ENCODE measurements at regions not wholly inside any gene's neighbourhood (a gene's known extent, or its start where the extent isn't known, plus 50 kb on each side); places are given as distances from the start of the nearest gene placed in this dataset.

DNA sequence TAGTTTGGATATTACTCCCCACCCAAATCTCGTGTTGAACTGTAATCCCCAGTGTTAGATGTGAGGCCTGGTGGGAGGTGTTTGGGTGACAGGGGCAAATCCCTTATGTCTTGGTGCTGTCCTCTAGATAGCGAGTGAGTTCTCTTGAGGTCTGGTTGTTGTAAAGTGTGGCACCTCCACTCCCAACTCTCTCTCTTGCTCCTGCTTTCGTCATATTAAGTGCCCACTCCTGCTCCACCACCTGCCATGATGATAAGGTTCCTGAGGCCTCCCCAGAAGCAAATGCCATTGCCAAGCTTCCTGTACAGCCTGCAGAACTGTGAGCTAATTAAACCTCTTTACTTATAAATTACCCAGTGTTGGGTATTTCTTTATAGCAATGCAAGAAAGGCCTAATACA, 944.3 kb downstream of the ADGRL3 start:
- DNase-seq (ENCODE audit: low spot score) = no peak

DNA sequence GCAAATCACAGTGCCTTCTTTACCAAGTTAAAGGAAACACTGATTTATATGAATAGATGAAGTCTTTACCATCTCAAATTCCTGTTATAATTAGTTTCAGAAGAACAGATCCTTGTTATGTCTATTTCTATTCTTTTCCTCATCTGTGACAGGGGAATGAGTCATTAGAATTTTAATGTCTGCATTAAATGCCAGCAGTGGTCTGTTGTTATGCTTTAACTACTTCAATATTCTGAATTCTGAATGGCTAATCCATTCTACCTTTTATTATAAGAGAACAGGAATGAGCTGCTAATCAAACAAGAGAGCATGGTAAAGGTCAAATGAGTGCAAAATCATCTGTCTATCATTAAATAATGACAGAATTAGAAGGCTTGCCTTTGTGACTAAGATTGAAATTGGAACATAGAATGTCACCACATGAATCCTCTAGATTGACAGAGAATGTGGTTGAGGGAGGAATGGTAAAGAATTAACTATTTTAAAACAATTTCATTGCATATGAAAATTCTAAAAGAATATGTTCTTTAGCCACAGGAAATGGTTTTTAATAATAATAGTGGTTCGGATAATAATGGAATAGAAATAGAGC, 935.5 kb downstream of the ADGRL3 start:
- DNase-seq (ENCODE audit: low spot score) = no peak

DNA sequence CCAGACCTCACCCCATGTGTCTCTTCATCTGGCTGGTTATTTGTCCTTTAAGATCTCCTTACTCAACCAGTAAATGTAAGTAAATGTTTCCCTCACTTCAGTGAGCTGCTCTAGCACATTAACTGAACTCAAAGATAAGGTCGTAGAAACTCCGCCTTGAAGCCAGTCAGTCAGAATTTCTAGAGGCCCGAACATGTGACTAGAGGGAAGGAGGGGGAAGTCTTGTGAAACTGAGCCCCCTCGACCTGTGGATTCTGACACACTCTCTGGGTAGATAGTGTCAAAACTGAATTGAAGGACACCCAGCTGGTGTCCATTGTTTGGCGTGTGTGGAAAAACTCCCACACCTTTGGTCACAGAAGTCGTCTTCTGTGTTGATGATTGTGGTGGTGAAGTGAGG, 933.9 kb downstream of the ADGRL3 start:
- no peak for DNase-seq (ENCODE audit: low spot score)

DNA sequence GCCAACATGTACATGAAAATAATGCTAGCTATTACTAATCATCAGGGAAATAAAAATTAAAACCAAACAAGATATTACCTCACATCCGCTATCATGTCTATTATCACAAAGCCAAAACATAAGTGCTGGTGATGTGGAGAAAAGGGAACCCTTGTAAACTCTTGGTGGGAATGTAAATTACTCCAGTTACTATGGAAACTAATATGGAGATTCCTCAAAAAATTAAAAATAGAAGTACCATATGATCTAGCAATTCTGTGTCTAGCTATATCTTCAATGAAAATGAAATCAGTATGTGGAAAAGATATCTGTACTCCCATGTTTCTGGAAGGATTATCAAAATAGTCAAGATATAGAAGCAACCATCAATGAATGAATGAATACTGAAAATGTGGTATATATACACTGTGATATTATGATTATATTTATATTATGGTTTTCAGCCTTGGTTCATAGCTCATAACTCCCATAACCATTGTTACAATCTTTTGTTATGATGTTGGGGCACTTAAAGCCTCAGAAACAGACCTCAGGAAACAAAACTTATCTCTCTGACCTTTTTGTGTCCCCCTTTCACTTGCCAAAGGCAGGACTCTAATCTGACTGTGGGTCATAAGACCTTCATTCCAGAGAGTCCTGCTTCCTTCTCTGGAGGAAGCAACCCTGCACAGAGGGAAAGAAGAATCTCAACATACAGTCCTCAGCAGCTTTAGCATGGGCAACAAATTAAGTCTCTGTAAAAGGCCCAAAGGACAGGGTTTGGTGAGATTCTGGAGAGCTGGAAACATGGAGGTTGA, 933.2 kb downstream of the ADGRL3 start:
- DNase-seq (ENCODE audit: low spot score) = no peak

DNA sequence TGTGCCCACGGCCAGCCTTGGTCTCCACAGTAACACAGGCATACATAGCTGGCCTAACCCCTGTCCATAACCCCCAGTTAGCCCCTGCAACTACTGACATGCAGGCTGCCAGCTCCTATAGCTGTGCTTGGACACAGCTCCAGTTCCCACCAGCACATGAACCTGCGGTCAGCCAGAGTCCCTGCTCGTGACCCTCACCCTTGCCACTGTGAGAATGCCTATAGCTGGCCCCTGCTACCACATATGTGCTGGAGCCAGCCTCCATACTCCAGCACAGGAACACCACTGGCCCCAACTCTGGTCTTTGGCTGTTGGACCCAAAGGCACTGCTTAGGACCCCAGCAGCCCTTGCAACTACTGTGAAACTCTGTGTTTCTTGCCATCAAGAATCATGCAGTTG, 930.9 kb downstream of the ADGRL3 start:
- no peak for DNase-seq (ENCODE audit: low spot score)

DNA sequence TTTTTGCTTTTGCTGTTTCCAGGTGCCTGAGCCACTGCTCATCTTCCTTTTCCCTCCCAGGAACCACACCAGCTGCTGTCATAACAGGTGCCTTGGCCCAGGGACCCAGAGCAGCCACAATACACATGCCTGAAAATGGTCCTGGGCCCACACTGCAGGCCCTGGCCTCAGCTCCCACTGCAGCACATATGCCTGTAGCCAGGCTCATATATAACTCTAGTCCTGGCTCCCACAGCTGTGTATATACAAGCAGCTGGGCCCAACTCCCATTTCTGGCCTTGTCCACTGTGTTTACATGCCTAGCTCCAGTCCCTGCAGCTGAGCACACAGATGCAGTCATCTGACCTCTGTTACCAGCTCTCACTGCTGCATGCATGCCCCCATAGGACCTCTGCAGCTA, 930.5 kb downstream of the ADGRL3 start:
- no peak for DNase-seq (ENCODE audit: low spot score)

DNA sequence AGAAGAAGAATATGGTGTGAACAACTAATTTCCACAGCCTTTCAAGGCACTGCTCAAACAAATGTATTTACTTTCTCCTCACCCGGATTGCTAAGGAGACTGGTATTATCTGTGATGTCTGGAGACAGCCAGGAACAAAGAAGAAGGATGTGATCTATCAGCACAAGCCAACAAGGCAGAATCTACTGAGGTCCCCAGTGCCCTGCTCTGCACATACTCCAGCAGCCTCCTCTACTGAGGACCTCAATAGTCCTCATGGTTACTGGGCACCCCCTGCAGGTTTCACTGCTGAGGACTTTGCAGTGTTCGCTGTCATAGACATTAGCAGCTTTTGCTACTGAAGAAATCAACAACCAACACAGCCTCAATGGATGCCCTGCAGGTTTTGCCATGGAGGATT, 930.1 kb downstream of the ADGRL3 start:
- no peak for DNase-seq (ENCODE audit: low spot score)

All from NAMALWA (cell line).